GM12892 (cell line): ENCODE measurements at regions not wholly inside any gene's neighbourhood (a gene's known extent, or its start where the extent isn't known, plus 50 kb on each side); places are given as distances from the start of the nearest gene placed in this dataset.

ENCODE experiments used
- POLR2A ChIP-seq: IDR thresholded peaks from 2 replicates; pipeline ENCODE4 v1.6.1; 2011; ENCODE audit warnings: low read depth, low read length, control low read depth
- POLR2AphosphoS5 ChIP-seq: IDR thresholded peaks from 2 replicates; pipeline ENCODE4 v1.6.1; 2011; ENCODE audit warnings: low read depth, low read length, control low read depth

DNA sequence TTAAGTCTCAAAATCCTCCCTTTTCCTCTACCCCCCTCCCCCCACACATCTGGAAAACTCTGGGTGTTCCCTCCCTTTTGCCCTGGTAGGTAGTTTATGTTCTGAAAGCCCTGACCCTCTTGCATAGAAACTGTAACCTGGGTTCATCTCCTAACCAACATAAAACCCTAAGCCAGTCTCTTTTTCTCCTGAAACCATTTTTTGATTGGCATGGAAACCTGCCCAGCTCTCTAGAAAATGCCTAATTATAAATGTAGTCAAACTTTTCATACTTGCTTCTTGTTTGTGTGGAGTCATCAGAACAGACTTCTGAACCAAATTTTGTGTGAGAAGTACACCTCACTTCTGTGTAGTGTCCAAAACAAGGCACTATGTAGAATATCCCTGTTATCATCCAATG is 1264.4 kb downstream of the SI start:
- no peak for TF ChIP-seq POLR2A
- TF ChIP-seq POLR2AphosphoS5, result no peak
